Endothelial cell of umbilical vein (primary cell): ENCODE measurements at regions not wholly inside any gene's neighbourhood (a gene's known extent, or its start where the extent isn't known, plus 50 kb on each side); places are given as distances from the start of the nearest gene placed in this dataset.

Source experiments
- BruUV-seq: library from RNA; stranded (reverse); fragments of 400-500 nt; replicated peaks from 2 replicates; lab custom pipeline; 2021; lab: Mats Ljungman, UMichigan
- CTCF ChIA-PET: fragments of 300-600, 350-600 bp; sonication (Branson Sonifier 250); formaldehyde crosslinking; loops from one replicate; lab custom pipeline; 2021; ENCODE audit warnings: antibody characterized with exemption, inconsistent platforms; lab: Charles Lee
- POLR2A ChIA-PET: fragments of 300-600, 350-600 bp; sonication (Branson Sonifier 250); formaldehyde crosslinking; loops from one replicate; lab custom pipeline; 2021; ENCODE audit warnings: antibody characterized with exemption, inconsistent platforms; lab: Charles Lee
- DNase-seq: peaks from one replicate; pipeline ENCODE4 v3.0.0-alpha.2; 2011; ENCODE audit warnings: low read depth, low spot score
- FAIRE-seq: peaks from 2 replicates; lab custom pipeline; 2011; peaks lifted over from hg19 to GRCh38; lab: Jason Lieb, UNC
- H2AFZ ChIP-seq: 2 replicates; pipeline ENCODE4 v1.6.0; 2012; ENCODE audit warnings: low read depth, low read length, control low read depth, inconsistent platforms
- H3K27ac ChIP-seq: 2 replicates; pipeline ENCODE4 v1.5.1; 2011; ENCODE audit warnings: low read depth, mild to moderate bottlenecking, control low read depth, low read length, moderate library complexity; ENCODE audit not compliant: insufficient read depth
- H3K27me3 ChIP-seq, 2 experiments: 2 replicates each; pipeline versions ENCODE4 v1.6.0 to v1.6.1; 2011; ENCODE audit warnings: low read length in 2 of 2, mixed read lengths in 1 of 2; ENCODE audit not compliant: control insufficient read depth in 2 of 2, insufficient read depth in 2 of 2
- H3K36me3 ChIP-seq, 2 experiments: 2 replicates in 1 of 2; 3 replicates in 1 of 2; pipeline ENCODE4 v1.5.1; 2011; ENCODE audit warnings: low read length in 2 of 2, mild to moderate bottlenecking in 1 of 2, moderate library complexity in 1 of 2; ENCODE audit not compliant: control insufficient read depth in 2 of 2, insufficient read depth in 2 of 2; ENCODE audit errors: extremely low read depth in 1 of 2
- H3K4me1 ChIP-seq: 3 replicates; pipeline ENCODE4 v1.5.1; 2011; ENCODE audit warnings: mild to moderate bottlenecking, low read length; ENCODE audit not compliant: control insufficient read depth, insufficient read depth; ENCODE audit errors: extremely low read depth
- H3K4me2 ChIP-seq: 2 replicates; pipeline ENCODE4 v1.6.1; 2011; ENCODE audit warnings: low read length, control low read depth, mixed read lengths; ENCODE audit not compliant: insufficient read depth
- H3K4me3 ChIP-seq, 3 experiments: fragments of 200-600 bp in 1 of 3; sonication (generic), shearing (Covaris generic) in 1 of 3; replicated peaks in 1 of 3; 2 replicates each; pipeline ENCODE4 v1.5.1; 2011 to 2016; ENCODE audit warnings: control low read depth in 3 of 3, low read length in 3 of 3, mild to moderate bottlenecking in 2 of 3, inconsistent platforms in 1 of 3, low read depth in 1 of 3, moderate library complexity in 1 of 3; ENCODE audit not compliant: insufficient read depth in 1 of 3
- H3K79me2 ChIP-seq: 2 replicates; pipeline ENCODE4 v1.6.0; 2012; ENCODE audit warnings: low read length, inconsistent platforms; ENCODE audit not compliant: control insufficient read depth, insufficient read depth
- H3K9ac ChIP-seq: replicated peaks from 2 replicates; pipeline ENCODE3; 2011; ENCODE audit warnings: low read length, control low read depth; ENCODE audit not compliant: insufficient read depth; ENCODE audit errors: extremely low read depth
- H3K9me1 ChIP-seq: replicated peaks from 3 replicates; pipeline ENCODE4 v1.6.0; 2011; ENCODE audit warnings: mild to moderate bottlenecking, low read length; ENCODE audit not compliant: control insufficient read depth, insufficient read depth; ENCODE audit errors: extremely low read depth
- H3K9me3 ChIP-seq: replicated peaks from 2 replicates; pipeline ENCODE4 v1.5.1; 2012; ENCODE audit warnings: low read length, inconsistent platforms; ENCODE audit not compliant: control insufficient read depth, insufficient read depth
- H4K20me1 ChIP-seq: replicated peaks from 2 replicates; pipeline ENCODE3; 2011; ENCODE audit warnings: mild to moderate bottlenecking, low read length; ENCODE audit not compliant: control insufficient read depth, insufficient read depth; ENCODE audit errors: extremely low read depth
- FOS ChIP-seq: IDR thresholded peaks from 2 replicates; pipeline ENCODE4 v1.6.1; 2011; ENCODE audit warnings: mild to moderate bottlenecking, low read length, moderate library complexity, borderline replicate concordance; ENCODE audit not compliant: insufficient read depth
- GATA2 ChIP-seq: IDR thresholded peaks from 2 replicates; pipeline ENCODE4 v1.7.0; 2011; ENCODE audit warnings: low read depth, mild to moderate bottlenecking, moderate library complexity, mixed read lengths, low read length; ENCODE audit not compliant: insufficient read length, insufficient read depth
- MAX ChIP-seq: IDR thresholded peaks from 2 replicates; pipeline ENCODE4 v1.6.1; 2011; ENCODE audit not compliant: insufficient read depth, insufficient read length
- POLR2A ChIP-seq: IDR thresholded peaks from 2 replicates; pipeline ENCODE4 v1.6.1; 2012; ENCODE audit warnings: low read depth, mild to moderate bottlenecking, control low read depth, low read length
- dilution Hi-C: fragments of 300-500 bp; cut with MboI; formaldehyde crosslinking; loops from one replicate; pipeline ENCODE4 v1.15.0; 2019; ENCODE audit warnings: low sequenced_read_pairs; ENCODE audit not compliant: extremely low pct_ligation_motif_present
- intact Hi-C: fragments of 100-400 bp; cut with micrococcal nuclease; formaldehyde crosslinking; loops from one replicate; pipeline ENCODE4 v1.10.0; 2022

GRCh38 chr1:207968521-207969009 is 57.6 kb upstream of the CD34 start:
- no TSS peak for BruUV-seq
- Histone ChIP-seq H3K79me2 (no peaks in the 10 kb centered on the region), H3K4me2 (no peak overlapping the region), H3K9me3 (no peaks in the 10 kb centered on the region), H3K4me1 (peaks cover 12% of the 10 kb centered on the region), H3K27ac (no peak overlapping the region), H3K9me1 (no peaks in the 10 kb centered on the region), H3K27me3 (peaks cover 9 to 15% of the 10 kb centered on the region in 2 experiments), H4K20me1 (no peaks in the 10 kb centered on the region), H3K9ac (no peak overlapping the region), H3K36me3 (no peaks in the 10 kb centered on the region), H3K4me3 (no peak overlapping the region), H2AFZ (no peak overlapping the region)
- FAIRE-seq (no peak), DNase-seq (no peak)
- POLR2A ChIA-PET = no interaction called here
- intact Hi-C loops (no loop called here), dilution Hi-C loops (no loop called here)
- CTCF ChIA-PET = interaction anchor here (0.9 to 1.6 kb wide), 2 partner anchors 29 to 70 kb away, joined by 3 to 5 read pairs; no protein-coding TSS in a partner anchor
- no peak for TF ChIP-seq FOS
- no peak for TF ChIP-seq MAX
- TF ChIP-seq POLR2A = no peak

GRCh38 chr1:207967703-207968102 is 56.8 kb upstream of the CD34 start:
- Histone ChIP-seq H3K4me1 (peaks cover 19% of the 10 kb centered on the region), H3K79me2 (no peaks in the 10 kb centered on the region), H3K27me3 (peaks cover 3 to 8% of the 10 kb centered on the region in 2 experiments), H3K27ac (no peak overlapping the region), H3K36me3 (no peaks in the 10 kb centered on the region), H4K20me1 (no peaks in the 10 kb centered on the region), H3K4me2 (no peak overlapping the region), H2AFZ (no peak overlapping the region), H3K9me1 (no peaks in the 10 kb centered on the region), H3K9me3 (no peaks in the 10 kb centered on the region), H3K4me3 (no peak overlapping the region), H3K9ac (no peak overlapping the region)
- no peak for FAIRE-seq
- no TSS peak for BruUV-seq
- no peak for DNase-seq
- ChIA-PET POLR2A (no interaction called here), CTCF (interaction anchor here (0.9 kb wide), 1 partner anchor 93 kb away, joined by 3 read pairs; no protein-coding TSS in a partner anchor)
- dilution Hi-C loops (no loop called here), intact Hi-C loops (no loop called here)
- TF ChIP-seq GATA2 (no peak), FOS (no peak)
